ENCODE measurements at regions not wholly inside any gene's neighbourhood (a gene's known extent, or its start where the extent isn't known, plus 50 kb on each side); places are given as distances from the start of the nearest gene placed in this dataset.

- TF ChIP-seq, protein P1, sequence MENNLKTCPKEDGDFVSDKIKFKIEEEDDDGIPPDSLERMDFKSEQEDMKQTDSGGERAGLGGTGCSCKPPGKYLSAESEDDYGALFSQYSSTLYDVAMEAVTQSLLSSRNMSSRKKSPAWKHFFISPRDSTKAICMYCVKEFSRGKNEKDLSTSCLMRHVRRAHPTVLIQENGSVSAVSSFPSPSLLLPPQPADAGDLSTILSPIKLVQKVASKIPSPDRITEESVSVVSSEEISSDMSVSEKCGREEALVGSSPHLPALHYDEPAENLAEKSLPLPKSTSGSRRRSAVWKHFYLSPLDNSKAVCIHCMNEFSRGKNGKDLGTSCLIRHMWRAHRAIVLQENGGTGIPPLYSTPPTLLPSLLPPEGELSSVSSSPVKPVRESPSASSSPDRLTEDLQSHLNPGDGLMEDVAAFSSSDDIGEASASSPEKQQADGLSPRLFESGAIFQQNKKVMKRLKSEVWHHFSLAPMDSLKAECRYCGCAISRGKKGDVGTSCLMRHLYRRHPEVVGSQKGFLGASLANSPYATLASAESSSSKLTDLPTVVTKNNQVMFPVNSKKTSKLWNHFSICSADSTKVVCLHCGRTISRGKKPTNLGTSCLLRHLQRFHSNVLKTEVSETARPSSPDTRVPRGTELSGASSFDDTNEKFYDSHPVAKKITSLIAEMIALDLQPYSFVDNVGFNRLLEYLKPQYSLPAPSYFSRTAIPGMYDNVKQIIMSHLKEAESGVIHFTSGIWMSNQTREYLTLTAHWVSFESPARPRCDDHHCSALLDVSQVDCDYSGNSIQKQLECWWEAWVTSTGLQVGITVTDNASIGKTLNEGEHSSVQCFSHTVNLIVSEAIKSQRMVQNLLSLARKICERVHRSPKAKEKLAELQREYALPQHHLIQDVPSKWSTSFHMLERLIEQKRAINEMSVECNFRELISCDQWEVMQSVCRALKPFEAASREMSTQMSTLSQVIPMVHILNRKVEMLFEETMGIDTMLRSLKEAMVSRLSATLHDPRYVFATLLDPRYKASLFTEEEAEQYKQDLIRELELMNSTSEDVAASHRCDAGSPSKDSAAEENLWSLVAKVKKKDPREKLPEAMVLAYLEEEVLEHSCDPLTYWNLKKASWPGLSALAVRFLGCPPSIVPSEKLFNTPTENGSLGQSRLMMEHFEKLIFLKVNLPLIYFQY (CRISPR knock-in tag; IDR thresholded peaks at IDR 0.05; ENCODE audit: borderline replicate concordance), result no peak
- TF ChIP-seq HNRNPL (IDR thresholded peaks at IDR 0.05; ENCODE audit: low read depth, low read length) (no peak), RARA (CRISPR knock-in tag; IDR thresholded peaks at IDR 0.05) (peak; percentile 29; the same call in 1 of the 2 replicates), MEF2D (CRISPR knock-in tag; IDR thresholded peaks at IDR 0.05) (no peak), ZBTB42 (CRISPR knock-in tag; IDR thresholded peaks at IDR 0.05) (no peak), AGO2 (optimal IDR thresholded peaks at IDR 0.05; ENCODE audit: low read depth, low read length) (no peak), PHF8 (CRISPR knock-in tag; IDR thresholded peaks at IDR 0.05) (no peak), HMG20B (CRISPR knock-in tag; conservative IDR thresholded peaks at IDR 0.05) (no peak), JDP2 (CRISPR knock-in tag; IDR thresholded peaks at IDR 0.05; ENCODE audit: borderline replicate concordance) (no peak)
- TF ChIP-seq, protein P2, sequence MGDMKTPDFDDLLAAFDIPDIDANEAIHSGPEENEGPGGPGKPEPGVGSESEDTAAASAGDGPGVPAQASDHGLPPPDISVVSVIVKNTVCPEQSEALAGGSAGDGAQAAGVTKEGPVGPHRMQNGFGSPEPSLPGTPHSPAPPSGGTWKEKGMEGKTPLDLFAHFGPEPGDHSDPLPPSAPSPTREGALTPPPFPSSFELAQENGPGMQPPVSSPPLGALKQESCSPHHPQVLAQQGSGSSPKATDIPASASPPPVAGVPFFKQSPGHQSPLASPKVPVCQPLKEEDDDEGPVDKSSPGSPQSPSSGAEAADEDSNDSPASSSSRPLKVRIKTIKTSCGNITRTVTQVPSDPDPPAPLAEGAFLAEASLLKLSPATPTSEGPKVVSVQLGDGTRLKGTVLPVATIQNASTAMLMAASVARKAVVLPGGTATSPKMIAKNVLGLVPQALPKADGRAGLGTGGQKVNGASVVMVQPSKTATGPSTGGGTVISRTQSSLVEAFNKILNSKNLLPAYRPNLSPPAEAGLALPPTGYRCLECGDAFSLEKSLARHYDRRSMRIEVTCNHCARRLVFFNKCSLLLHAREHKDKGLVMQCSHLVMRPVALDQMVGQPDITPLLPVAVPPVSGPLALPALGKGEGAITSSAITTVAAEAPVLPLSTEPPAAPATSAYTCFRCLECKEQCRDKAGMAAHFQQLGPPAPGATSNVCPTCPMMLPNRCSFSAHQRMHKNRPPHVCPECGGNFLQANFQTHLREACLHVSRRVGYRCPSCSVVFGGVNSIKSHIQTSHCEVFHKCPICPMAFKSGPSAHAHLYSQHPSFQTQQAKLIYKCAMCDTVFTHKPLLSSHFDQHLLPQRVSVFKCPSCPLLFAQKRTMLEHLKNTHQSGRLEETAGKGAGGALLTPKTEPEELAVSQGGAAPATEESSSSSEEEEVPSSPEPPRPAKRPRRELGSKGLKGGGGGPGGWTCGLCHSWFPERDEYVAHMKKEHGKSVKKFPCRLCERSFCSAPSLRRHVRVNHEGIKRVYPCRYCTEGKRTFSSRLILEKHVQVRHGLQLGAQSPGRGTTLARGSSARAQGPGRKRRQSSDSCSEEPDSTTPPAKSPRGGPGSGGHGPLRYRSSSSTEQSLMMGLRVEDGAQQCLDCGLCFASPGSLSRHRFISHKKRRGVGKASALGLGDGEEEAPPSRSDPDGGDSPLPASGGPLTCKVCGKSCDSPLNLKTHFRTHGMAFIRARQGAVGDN (CRISPR knock-in tag; IDR thresholded peaks at IDR 0.05), result peak; percentile 72
Measured at GRCh38 chr7:47724335-47724982, 142.5 kb upstream of the TNS3 start (continued).

All from HepG2 (cell line).